ENCODE measurements at regions not wholly inside any gene's neighbourhood (a gene's known extent, or its start where the extent isn't known, plus 50 kb on each side); places are given as distances from the start of the nearest gene placed in this dataset.

DNA sequence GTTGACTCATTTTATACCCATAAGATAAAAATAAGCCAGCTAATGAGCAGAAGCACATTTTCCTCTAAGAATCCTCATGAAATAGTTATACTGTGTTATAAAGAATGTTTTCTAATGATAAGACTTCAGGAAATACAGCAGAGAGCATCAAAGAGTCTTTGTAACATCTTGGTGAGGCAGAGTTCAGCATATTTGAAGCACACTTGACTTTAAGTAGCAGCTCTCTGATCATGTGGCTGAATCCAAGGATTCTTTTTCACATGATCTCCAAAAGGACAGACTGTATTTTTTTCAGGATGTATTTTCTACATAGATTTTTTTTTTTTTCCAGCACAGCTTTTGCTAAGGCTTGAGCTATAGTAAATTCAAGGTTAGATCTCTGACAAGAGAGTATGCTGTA, 195.1 kb downstream of the SI start:
- Histone ChIP-seq H3K9me3 (ENCODE audit: low read length) (no peaks in the 10 kb centered on the region), H3K27me3 (ENCODE audit: insufficient read depth, low read length) (no peaks in the 10 kb centered on the region), H3K9ac (ENCODE audit: low read length) (no peak overlapping the region), H2AFZ (ENCODE audit: low read length) (no peak overlapping the region), H3F3A (ENCODE audit: insufficient read depth, low read length) (no peaks in the 10 kb centered on the region), H3K27ac (ENCODE audit: low read depth, low read length, poor library complexity, severe bottlenecking) (no peak overlapping the region), H4K20me1 (ENCODE audit: insufficient read depth, low read length) (no peaks in the 10 kb centered on the region), H3K79me2 (ENCODE audit: insufficient read depth, low read length) (no peaks in the 10 kb centered on the region), H3K4me3 (ENCODE audit: low read depth, low read length, poor library complexity, severe bottlenecking) (no peak overlapping the region), H3K36me3 (ENCODE audit: insufficient read depth, low read length) (no peaks in the 10 kb centered on the region), H3K4me1 (ENCODE audit: insufficient read depth, low read length, severe bottlenecking) (no peaks in the 10 kb centered on the region), H3K4me2 (ENCODE audit: low read length) (no peak overlapping the region), H3K9me2 (ENCODE audit: low read depth, low read length) (no peaks in the 10 kb centered on the region)
- no peak for TF ChIP-seq EZH2 (IDR thresholded peaks at IDR 0.05; ENCODE audit: borderline replicate concordance, low read length)
- TF ChIP-seq, protein P1, sequence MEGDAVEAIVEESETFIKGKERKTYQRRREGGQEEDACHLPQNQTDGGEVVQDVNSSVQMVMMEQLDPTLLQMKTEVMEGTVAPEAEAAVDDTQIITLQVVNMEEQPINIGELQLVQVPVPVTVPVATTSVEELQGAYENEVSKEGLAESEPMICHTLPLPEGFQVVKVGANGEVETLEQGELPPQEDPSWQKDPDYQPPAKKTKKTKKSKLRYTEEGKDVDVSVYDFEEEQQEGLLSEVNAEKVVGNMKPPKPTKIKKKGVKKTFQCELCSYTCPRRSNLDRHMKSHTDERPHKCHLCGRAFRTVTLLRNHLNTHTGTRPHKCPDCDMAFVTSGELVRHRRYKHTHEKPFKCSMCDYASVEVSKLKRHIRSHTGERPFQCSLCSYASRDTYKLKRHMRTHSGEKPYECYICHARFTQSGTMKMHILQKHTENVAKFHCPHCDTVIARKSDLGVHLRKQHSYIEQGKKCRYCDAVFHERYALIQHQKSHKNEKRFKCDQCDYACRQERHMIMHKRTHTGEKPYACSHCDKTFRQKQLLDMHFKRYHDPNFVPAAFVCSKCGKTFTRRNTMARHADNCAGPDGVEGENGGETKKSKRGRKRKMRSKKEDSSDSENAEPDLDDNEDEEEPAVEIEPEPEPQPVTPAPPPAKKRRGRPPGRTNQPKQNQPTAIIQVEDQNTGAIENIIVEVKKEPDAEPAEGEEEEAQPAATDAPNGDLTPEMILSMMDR (IDR thresholded peaks at IDR 0.05; ENCODE audit: low read length) = no peak

DNA sequence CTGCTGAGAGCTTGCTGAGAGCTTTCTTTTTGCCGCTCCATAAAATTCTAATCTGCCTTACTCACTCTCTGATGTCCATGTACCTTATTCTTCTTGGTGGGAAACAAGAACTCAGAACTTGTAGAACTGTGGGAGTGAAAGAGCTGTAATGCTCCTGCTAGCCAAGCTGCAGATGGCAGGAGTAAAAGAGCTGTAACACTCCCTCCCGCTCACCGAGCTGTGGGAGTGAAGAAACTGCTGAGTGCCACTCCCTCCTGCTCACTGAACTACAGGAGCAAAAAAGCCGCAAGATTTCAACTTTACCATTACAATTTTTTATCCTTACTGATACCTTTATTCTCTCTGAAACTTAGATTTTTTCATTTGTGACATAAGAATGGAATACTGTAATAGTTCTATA, 199.1 kb downstream of the SI start:
- Histone ChIP-seq H3F3A (ENCODE audit: insufficient read depth, low read length) (no peaks in the 10 kb centered on the region), H3K4me3 (ENCODE audit: low read depth, low read length, poor library complexity, severe bottlenecking) (no peak overlapping the region), H3K4me2 (ENCODE audit: low read length) (no peak overlapping the region), H3K9me3 (ENCODE audit: low read length) (no peaks in the 10 kb centered on the region), H3K4me1 (ENCODE audit: insufficient read depth, low read length, severe bottlenecking) (no peaks in the 10 kb centered on the region), H3K9ac (ENCODE audit: low read length) (no peak overlapping the region), H2AFZ (ENCODE audit: low read length) (no peak overlapping the region), H4K20me1 (ENCODE audit: insufficient read depth, low read length) (no peaks in the 10 kb centered on the region), H3K9me2 (ENCODE audit: low read depth, low read length) (no peaks in the 10 kb centered on the region), H3K27me3 (ENCODE audit: insufficient read depth, low read length) (no peaks in the 10 kb centered on the region), H3K27ac (ENCODE audit: low read depth, low read length, poor library complexity, severe bottlenecking) (no peak overlapping the region), H3K36me3 (ENCODE audit: insufficient read depth, low read length) (no peaks in the 10 kb centered on the region), H3K79me2 (ENCODE audit: insufficient read depth, low read length) (no peaks in the 10 kb centered on the region)
- TF ChIP-seq, protein P1 (IDR thresholded peaks at IDR 0.05; ENCODE audit: low read length) = no peak
- TF ChIP-seq EZH2 (IDR thresholded peaks at IDR 0.05; ENCODE audit: borderline replicate concordance, low read length) = no peak

DNA sequence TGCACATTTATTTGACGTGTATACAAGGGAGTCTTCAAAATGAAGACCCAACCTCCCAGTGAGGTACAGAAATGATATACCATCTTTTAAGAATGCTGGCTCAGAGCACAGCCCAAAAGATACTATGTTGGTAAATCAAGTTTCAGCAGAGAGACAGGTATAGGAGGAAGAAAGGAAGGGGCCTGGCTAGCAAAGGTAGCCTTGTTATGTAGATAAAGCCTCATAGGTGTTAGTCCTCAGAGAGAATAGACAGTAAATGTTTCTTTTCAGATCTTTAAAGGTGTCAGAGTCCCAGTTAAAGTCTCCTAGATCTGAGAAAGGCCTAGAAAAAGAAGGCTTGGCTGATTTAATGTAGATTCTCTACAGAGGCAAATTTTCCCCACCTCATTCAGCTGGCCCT, 213.8 kb downstream of the SI start:
- Histone ChIP-seq H3K9me3 (ENCODE audit: low read length) (no peaks in the 10 kb centered on the region), H3K4me3 (ENCODE audit: low read depth, low read length, poor library complexity, severe bottlenecking) (no peak overlapping the region), H3K4me1 (ENCODE audit: insufficient read depth, low read length, severe bottlenecking) (no peaks in the 10 kb centered on the region), H3F3A (ENCODE audit: insufficient read depth, low read length) (no peaks in the 10 kb centered on the region), H3K79me2 (ENCODE audit: insufficient read depth, low read length) (no peaks in the 10 kb centered on the region), H3K27ac (ENCODE audit: low read depth, low read length, poor library complexity, severe bottlenecking) (no peak overlapping the region), H3K4me2 (ENCODE audit: low read length) (no peak overlapping the region), H3K9ac (ENCODE audit: low read length) (no peak overlapping the region), H3K9me2 (ENCODE audit: low read depth, low read length) (no peaks in the 10 kb centered on the region), H3K36me3 (ENCODE audit: insufficient read depth, low read length) (no peaks in the 10 kb centered on the region), H3K27me3 (ENCODE audit: insufficient read depth, low read length) (no peaks in the 10 kb centered on the region), H4K20me1 (ENCODE audit: insufficient read depth, low read length) (no peaks in the 10 kb centered on the region), H2AFZ (ENCODE audit: low read length) (no peak overlapping the region)
- no peak for TF ChIP-seq EZH2 (IDR thresholded peaks at IDR 0.05; ENCODE audit: borderline replicate concordance, low read length)
- TF ChIP-seq, protein P1 (IDR thresholded peaks at IDR 0.05; ENCODE audit: low read length) = no peak
